Nephron progenitor cell (in vitro differentiated cells): ENCODE measurements at regions not wholly inside any gene's neighbourhood (a gene's known extent, or its start where the extent isn't known, plus 50 kb on each side); places are given as distances from the start of the nearest gene placed in this dataset.
A peak's percentile ranks its signal among the peaks of the same experiment; 100 is the strongest.
"Not testable (repeated sequence)": the region's sequence is repeated elsewhere in the genome, so short reads cannot be mapped to it uniquely, and the experiment has no call there.

Experiments
- DNase-seq: peaks from one replicate; pipeline ENCODE4 v3.0.0; 2021
- H3K27ac Mint-ChIP-seq: 2 replicates; pipeline ENCODE4 v1.8.0; 2021; ENCODE audit warnings: mild to moderate bottlenecking, moderate library complexity, mixed read lengths
- H3K27me3 Mint-ChIP-seq: 2 replicates; pipeline ENCODE4 v1.8.0; 2021; ENCODE audit warnings: mild to moderate bottlenecking, low read depth, mixed read lengths; ENCODE audit not compliant: poor library complexity
- H3K36me3 Mint-ChIP-seq: 2 replicates; pipeline ENCODE4 v1.8.0; 2021; ENCODE audit warnings: low read depth, mixed read lengths
- H3K4me1 Mint-ChIP-seq: 2 replicates; pipeline ENCODE4 v1.8.0; 2021; ENCODE audit warnings: mixed read lengths
- H3K4me3 Mint-ChIP-seq: 2 replicates; pipeline ENCODE4 v1.8.0; 2021; ENCODE audit warnings: mild to moderate bottlenecking, moderate library complexity, mixed read lengths
- H3K9me3 Mint-ChIP-seq: 2 replicates; pipeline ENCODE4 v1.8.0; 2021; ENCODE audit warnings: mild to moderate bottlenecking, moderate library complexity, mixed read lengths
- TF ChIP-seq, protein P1 (sequence below): fragments of 200-600 bp; sonication (generic); IDR thresholded peaks from 2 replicates; pipeline ENCODE4 v1.5.0; 2021; ENCODE audit warnings: antibody characterized with exemption

DNA sequence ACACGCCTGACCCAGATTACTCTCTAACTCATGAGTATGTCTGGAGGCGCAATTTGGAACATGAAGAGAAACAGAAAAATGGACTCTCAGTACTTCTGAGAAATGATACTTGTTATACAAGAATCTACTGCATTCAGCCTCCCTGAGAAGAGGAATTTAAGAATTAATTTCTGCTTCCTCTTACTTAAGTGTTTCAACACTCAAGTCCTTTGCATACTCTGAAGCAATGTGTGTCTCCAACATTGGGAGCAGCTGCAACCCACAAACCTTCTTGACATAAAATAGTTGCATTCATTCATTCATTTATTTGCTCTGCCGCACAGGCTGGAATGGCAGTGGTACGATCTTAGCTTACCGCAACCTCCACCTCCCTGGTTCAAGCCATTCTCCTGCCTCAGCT, 199.8 kb downstream of the NPIPA7 start:
- H3K4me1 Mint-ChIP-seq = no peaks in the 10 kb centered on the region
- no peak for DNase-seq

DNA sequence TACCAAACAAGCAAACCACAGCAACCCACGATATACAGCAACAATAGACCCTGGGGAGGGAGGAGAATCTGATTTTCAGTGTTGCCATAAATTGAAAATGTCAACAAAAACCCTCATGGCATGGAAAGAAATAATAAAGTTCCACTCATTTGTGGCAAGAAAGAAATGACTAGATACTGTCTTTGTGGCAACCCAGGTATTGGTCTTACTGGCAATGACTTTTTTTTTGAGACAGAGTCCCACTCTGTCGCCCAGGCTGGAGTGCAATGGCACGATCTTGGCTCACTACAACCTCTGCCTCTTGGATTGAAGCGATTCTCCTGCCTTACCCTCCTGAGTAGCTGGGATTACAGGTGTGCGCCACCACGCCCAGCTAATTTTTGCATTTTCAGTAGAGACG, 204.0 kb downstream of the NPIPA7 start:
- peaks cover 10% of the 10 kb centered on the region for H3K9me3 Mint-ChIP-seq
- DNase-seq, H3K27me3 Mint-ChIP-seq, H3K4me1 Mint-ChIP-seq, H3K4me3 Mint-ChIP-seq, H3K36me3 Mint-ChIP-seq, H3K27ac Mint-ChIP-seq: not testable (repeated sequence)

More for the DNA sequence above, 199.8 kb downstream of the NPIPA7 start:
- Mint-ChIP-seq H3K4me3 (no peak overlapping the region), H3K27ac (no peak overlapping the region), H3K9me3 (peaks cover 10% of the 10 kb centered on the region), H3K27me3 (peaks cover 2% of the 10 kb centered on the region), H3K36me3 (no peaks in the 10 kb centered on the region)
- TF ChIP-seq, protein P1, sequence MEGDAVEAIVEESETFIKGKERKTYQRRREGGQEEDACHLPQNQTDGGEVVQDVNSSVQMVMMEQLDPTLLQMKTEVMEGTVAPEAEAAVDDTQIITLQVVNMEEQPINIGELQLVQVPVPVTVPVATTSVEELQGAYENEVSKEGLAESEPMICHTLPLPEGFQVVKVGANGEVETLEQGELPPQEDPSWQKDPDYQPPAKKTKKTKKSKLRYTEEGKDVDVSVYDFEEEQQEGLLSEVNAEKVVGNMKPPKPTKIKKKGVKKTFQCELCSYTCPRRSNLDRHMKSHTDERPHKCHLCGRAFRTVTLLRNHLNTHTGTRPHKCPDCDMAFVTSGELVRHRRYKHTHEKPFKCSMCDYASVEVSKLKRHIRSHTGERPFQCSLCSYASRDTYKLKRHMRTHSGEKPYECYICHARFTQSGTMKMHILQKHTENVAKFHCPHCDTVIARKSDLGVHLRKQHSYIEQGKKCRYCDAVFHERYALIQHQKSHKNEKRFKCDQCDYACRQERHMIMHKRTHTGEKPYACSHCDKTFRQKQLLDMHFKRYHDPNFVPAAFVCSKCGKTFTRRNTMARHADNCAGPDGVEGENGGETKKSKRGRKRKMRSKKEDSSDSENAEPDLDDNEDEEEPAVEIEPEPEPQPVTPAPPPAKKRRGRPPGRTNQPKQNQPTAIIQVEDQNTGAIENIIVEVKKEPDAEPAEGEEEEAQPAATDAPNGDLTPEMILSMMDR = no peak

- not testable (repeated sequence) for DNase-seq, H3K27ac Mint-ChIP-seq, H3K36me3 Mint-ChIP-seq, H3K4me3 Mint-ChIP-seq, H3K4me1 Mint-ChIP-seq
- Mint-ChIP-seq H3K27me3 (peaks cover 11% of the 10 kb centered on the region), H3K9me3 (peaks cover 10% of the 10 kb centered on the region)
Observed at GRCh38 chr16:16586073-16586651, 207.2 kb downstream of the NPIPA7 start.

DNA sequence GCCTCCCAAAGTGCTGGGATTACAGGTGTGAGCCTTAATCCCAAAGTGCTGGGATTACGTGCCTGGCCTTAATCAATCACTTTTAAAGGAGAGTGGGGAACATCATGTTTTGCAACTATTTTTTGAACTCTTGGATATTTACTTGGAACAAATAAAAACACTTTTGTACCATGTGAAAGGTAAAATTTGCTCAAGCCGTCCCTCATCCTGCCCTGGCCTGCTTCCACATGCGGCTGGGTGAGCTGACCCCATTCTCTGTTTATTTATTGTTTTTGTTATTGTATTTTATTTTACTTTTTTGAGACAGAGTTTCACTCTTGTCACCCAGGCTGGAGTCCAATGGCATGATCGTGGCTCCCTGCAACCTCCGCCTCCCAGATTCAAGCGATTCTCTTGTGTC, 208.0 kb downstream of the NPIPA7 start:
- H3K27me3 Mint-ChIP-seq = peaks cover 11% of the 10 kb centered on the region
- H3K36me3 Mint-ChIP-seq, H3K27ac Mint-ChIP-seq, H3K9me3 Mint-ChIP-seq, H3K4me3 Mint-ChIP-seq, DNase-seq, H3K4me1 Mint-ChIP-seq: not testable (repeated sequence)

- H3K9me3 Mint-ChIP-seq, DNase-seq, H3K4me3 Mint-ChIP-seq, H3K36me3 Mint-ChIP-seq, H3K4me1 Mint-ChIP-seq, H3K27ac Mint-ChIP-seq: not testable (repeated sequence)
- peaks cover 17% of the 10 kb centered on the region for H3K27me3 Mint-ChIP-seq
Observed at GRCh38 chr16:16588436-16588835, 209.5 kb downstream of the NPIPA7 start.

DNA sequence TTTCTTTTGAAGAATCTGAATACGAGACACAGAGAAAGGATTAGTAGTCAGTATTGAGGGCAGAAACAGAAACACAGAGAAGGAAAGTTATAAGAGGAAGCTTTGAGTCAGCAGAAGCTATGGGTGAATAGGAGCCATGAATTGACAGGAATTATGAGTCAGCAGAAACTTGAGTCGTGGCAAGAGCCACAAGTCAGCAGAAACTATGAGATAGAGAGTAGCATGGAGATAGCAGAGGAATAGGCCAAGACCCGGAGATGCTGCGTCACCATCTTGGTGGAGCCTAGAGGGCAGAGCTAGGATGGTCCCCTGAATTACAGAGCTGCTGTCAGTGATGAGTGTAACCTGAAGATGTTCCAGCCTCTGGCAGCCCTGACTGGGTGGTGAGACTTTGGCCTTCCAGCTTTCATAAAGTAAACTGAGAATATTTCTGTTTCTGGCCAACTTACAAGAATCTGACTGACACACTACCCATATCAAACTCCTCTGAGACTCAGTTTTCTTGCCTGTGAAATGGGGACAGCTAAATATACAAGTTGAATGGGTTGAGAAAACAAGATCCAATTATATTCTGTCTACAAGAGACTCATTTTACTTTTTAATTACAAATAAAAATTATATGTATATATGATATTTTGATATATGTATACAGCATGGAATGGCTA, 211.8 kb downstream of the NPIPA7 start:
- peaks cover 21% of the 10 kb centered on the region for H3K27me3 Mint-ChIP-seq
- H3K9me3 Mint-ChIP-seq, H3K4me3 Mint-ChIP-seq, H3K27ac Mint-ChIP-seq, H3K36me3 Mint-ChIP-seq, DNase-seq, H3K4me1 Mint-ChIP-seq: not testable (repeated sequence)

GRCh38 chr16:16593156-16593863, 214.4 kb downstream of the NPIPA7 start:
- H3K4me1 Mint-ChIP-seq = not testable (repeated sequence)
- TF ChIP-seq, protein P1 = peak; percentile 61
- H3K4me3 Mint-ChIP-seq = peak overlapping the region; percentile 62

GRCh38 chr16:16595029-16595718, 216.2 kb downstream of the NPIPA7 start:
- H3K27me3 Mint-ChIP-seq = peaks cover 16% of the 10 kb centered on the region

More at GRCh38 chr16:16593156-16593863, 214.4 kb downstream of the NPIPA7 start:
- H3K27me3 Mint-ChIP-seq = peaks cover 18% of the 10 kb centered on the region
- not testable (repeated sequence) for H3K27ac Mint-ChIP-seq, H3K36me3 Mint-ChIP-seq, H3K9me3 Mint-ChIP-seq
- DNase-seq = peak; percentile 63

GRCh38 chr16:16601239-16601638, 222.3 kb downstream of the NPIPA7 start:
- not testable (repeated sequence) for H3K4me1 Mint-ChIP-seq, H3K9me3 Mint-ChIP-seq, H3K36me3 Mint-ChIP-seq, H3K4me3 Mint-ChIP-seq, H3K27ac Mint-ChIP-seq, DNase-seq, H3K27me3 Mint-ChIP-seq

More at GRCh38 chr16:16595029-16595718, 216.2 kb downstream of the NPIPA7 start:
- not testable (repeated sequence) for H3K4me3 Mint-ChIP-seq, H3K9me3 Mint-ChIP-seq, H3K36me3 Mint-ChIP-seq, H3K27ac Mint-ChIP-seq, DNase-seq, H3K4me1 Mint-ChIP-seq

GRCh38 chr16:16607401-16608082, 228.6 kb downstream of the NPIPA7 start:
- DNase-seq, H3K9me3 Mint-ChIP-seq, H3K4me1 Mint-ChIP-seq, H3K27me3 Mint-ChIP-seq, H3K27ac Mint-ChIP-seq, H3K36me3 Mint-ChIP-seq, H3K4me3 Mint-ChIP-seq: not testable (repeated sequence)

DNA sequence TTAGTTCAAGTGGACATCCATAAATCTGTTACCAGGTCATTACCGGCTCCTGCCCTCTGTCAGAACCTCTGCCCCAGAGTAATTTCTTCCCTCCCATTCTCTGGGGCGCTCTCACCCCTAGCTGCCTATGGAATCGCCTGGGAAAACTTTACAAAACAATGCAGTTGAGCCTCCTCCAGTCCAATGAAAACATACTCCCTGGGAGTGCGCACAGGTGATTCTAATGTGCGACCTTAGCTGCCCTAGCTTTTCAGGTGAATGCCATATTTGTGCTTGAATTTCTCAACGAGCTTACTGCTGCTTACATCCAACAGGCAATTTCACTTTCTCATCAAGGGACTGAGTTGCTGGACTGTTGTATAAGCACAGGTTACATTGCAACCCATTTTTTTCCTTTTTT, 230.7 kb downstream of the NPIPA7 start:
- H3K27me3 Mint-ChIP-seq, H3K4me1 Mint-ChIP-seq, H3K9me3 Mint-ChIP-seq, DNase-seq, H3K36me3 Mint-ChIP-seq, H3K27ac Mint-ChIP-seq, H3K4me3 Mint-ChIP-seq: not testable (repeated sequence)
